ENCODE measurements at regions not wholly inside any gene's neighbourhood (a gene's known extent, or its start where the extent isn't known, plus 50 kb on each side); places are given as distances from the start of the nearest gene placed in this dataset.

DNA sequence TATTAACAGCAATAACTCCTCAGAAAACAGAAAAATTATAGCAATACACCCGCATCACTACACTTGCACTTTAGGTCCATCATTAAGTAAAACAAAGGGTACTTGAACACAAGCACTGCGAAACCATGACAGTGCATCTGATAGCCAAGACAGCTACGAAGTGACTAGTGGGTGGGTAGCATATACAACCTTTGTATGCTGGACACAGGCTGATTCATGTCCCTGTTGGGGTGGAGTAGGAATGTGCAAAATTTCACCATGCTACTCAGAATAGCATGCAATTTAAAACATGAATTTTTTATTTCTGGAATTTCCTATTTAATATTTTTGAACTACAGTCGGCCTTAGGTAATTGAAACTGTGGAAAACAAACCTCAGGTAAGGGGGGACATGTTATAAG, 2414.1 kb downstream of the TP53TG3F start:
- ATAC-seq (ENCODE audit: low read depth), result no peak
- H3K4me1 ChIP-seq (ENCODE audit: control insufficient read depth in 2 of 2, insufficient read depth in 2 of 2, low read length in 2 of 2), result no peaks in the 10 kb centered on the region
- H3K4me2 ChIP-seq (replicated peaks; ENCODE audit: low read depth, low read length, poor library complexity, severe bottlenecking), result no peak overlapping the region
- CTCF ChIA-PET, result no interaction called here
- H3K27ac Mint-ChIP-seq, result no peak overlapping the region
- H3K4me3 ChIP-seq (ENCODE audit: control extremely low read depth in 1 of 5, extremely low read depth in 1 of 5, insufficient read depth in 1 of 5, low read depth in 2 of 5, low read length in 4 of 5), result no peak overlapping the region
- no peaks in the 10 kb centered on the region for H3K4me1 Mint-ChIP-seq
- intact Hi-C loops (cut with micrococcal nuclease), result no loop called here
- H3K9ac ChIP-seq (ENCODE audit: low read length), result no peak overlapping the region
- TF ChIP-seq EZH2 (IDR thresholded peaks at IDR 0.05; ENCODE audit: borderline replicate concordance, insufficient read depth, low read depth, low read length, poor library complexity, severe bottlenecking), result no peak
- TF ChIP-seq CTCF (IDR thresholded peaks at IDR 0.05), result no peak
- H3K79me2 ChIP-seq (ENCODE audit: control insufficient read depth, insufficient read depth, low read length), result no peaks in the 10 kb centered on the region
- peaks cover 15% of the 10 kb centered on the region for H3K9me3 Mint-ChIP-seq (ENCODE audit: insufficient read depth)
- H3K27me3 Mint-ChIP-seq, result no peaks in the 10 kb centered on the region
- H2AFZ ChIP-seq (ENCODE audit: insufficient read depth, low read depth, low read length, poor library complexity, severe bottlenecking), result no peak overlapping the region
- H3K4me3 Mint-ChIP-seq, result no peak overlapping the region
- H3K9me3 ChIP-seq (ENCODE audit: control extremely low read depth in 1 of 3, control insufficient read depth in 2 of 3, insufficient read depth in 1 of 3, low read length in 2 of 3), result peaks cover 2 to 11% (median 3%) of the 10 kb centered on the region in 3 donors
- no peak for DNase-seq
- no peak overlapping the region for H3K27ac ChIP-seq (ENCODE audit: low read length in 2 of 2)
- WGBS (ENCODE audit: insufficient coverage), result 80% methylated on average over 1 of the region's 4 CpGs
- H4K20me1 ChIP-seq (ENCODE audit: control insufficient read depth, insufficient read depth, low read length, poor library complexity, severe bottlenecking), result no peaks in the 10 kb centered on the region
- POLR2A ChIA-PET, result no interaction called here
- H3K27me3 ChIP-seq (replicated peaks in 1 of 4; ENCODE audit: control extremely low read depth in 1 of 4, control insufficient read depth in 3 of 4, insufficient read depth in 4 of 4, low read length in 3 of 4), result no peaks in the 10 kb centered on the region
- no peaks in the 10 kb centered on the region for H3K36me3 ChIP-seq (replicated peaks in 1 of 2; ENCODE audit: control extremely low read depth in 1 of 2, control insufficient read depth in 1 of 2, extremely low read depth in 1 of 2, insufficient read depth in 2 of 2, low read length in 1 of 2)

GRCh38 chr16:35881654-35882053, 2422.2 kb downstream of the TP53TG3F start:
- H3K36me3 ChIP-seq (replicated peaks in 1 of 2; ENCODE audit: control extremely low read depth in 1 of 2, control insufficient read depth in 1 of 2, extremely low read depth in 1 of 2, insufficient read depth in 2 of 2, low read length in 1 of 2), result no peaks in the 10 kb centered on the region
- WGBS (ENCODE audit: insufficient coverage), result 72% methylated on average over 2 of the region's 2 CpGs
- POLR2A ChIA-PET, result no interaction called here
- no peak overlapping the region for H3K4me3 Mint-ChIP-seq
- H3K27ac Mint-ChIP-seq, result no peak overlapping the region
- intact Hi-C loops (cut with micrococcal nuclease), result no loop called here
- no peaks in the 10 kb centered on the region for H4K20me1 ChIP-seq (ENCODE audit: control insufficient read depth, insufficient read depth, low read length, poor library complexity, severe bottlenecking)
- no peaks in the 10 kb centered on the region for H3K27me3 Mint-ChIP-seq
- H3K27me3 ChIP-seq (replicated peaks in 1 of 4; ENCODE audit: control extremely low read depth in 1 of 4, control insufficient read depth in 3 of 4, insufficient read depth in 4 of 4, low read length in 3 of 4), result no peaks in the 10 kb centered on the region
- no peaks in the 10 kb centered on the region for H3K4me1 ChIP-seq (ENCODE audit: control insufficient read depth in 2 of 2, insufficient read depth in 2 of 2, low read length in 2 of 2)
- H3K27ac ChIP-seq (ENCODE audit: low read length in 2 of 2), result no peak overlapping the region
- H3K9ac ChIP-seq (ENCODE audit: low read length), result no peak overlapping the region
- H3K79me2 ChIP-seq (ENCODE audit: control insufficient read depth, insufficient read depth, low read length), result no peaks in the 10 kb centered on the region
- H3K4me1 Mint-ChIP-seq, result no peaks in the 10 kb centered on the region
- TF ChIP-seq CTCF (IDR thresholded peaks at IDR 0.05) (no peak), EZH2 (IDR thresholded peaks at IDR 0.05; ENCODE audit: borderline replicate concordance, insufficient read depth, low read depth, low read length, poor library complexity, severe bottlenecking) (no peak)
- peaks cover 3 to 17% (median 7%) of the 10 kb centered on the region in 3 donors for H3K9me3 ChIP-seq (ENCODE audit: control extremely low read depth in 1 of 3, control insufficient read depth in 2 of 3, insufficient read depth in 1 of 3, low read length in 2 of 3)
- H3K9me3 Mint-ChIP-seq (ENCODE audit: insufficient read depth), result peaks cover 14% of the 10 kb centered on the region
- H3K4me3 ChIP-seq (ENCODE audit: control extremely low read depth in 1 of 5, extremely low read depth in 1 of 5, insufficient read depth in 1 of 5, low read depth in 2 of 5, low read length in 4 of 5), result no peak overlapping the region
- H3K4me2 ChIP-seq (replicated peaks; ENCODE audit: low read depth, low read length, poor library complexity, severe bottlenecking), result no peak overlapping the region
- DNase-seq (no peak), ATAC-seq (ENCODE audit: low read depth) (no peak)
- no peak overlapping the region for H2AFZ ChIP-seq (ENCODE audit: insufficient read depth, low read depth, low read length, poor library complexity, severe bottlenecking)
- CTCF ChIA-PET, result no interaction called here

Measured in B cell (primary cell).